ENCODE measurements at regions not wholly inside any gene's neighbourhood (a gene's known extent, or its start where the extent isn't known, plus 50 kb on each side); places are given as distances from the start of the nearest gene placed in this dataset.

DNA sequence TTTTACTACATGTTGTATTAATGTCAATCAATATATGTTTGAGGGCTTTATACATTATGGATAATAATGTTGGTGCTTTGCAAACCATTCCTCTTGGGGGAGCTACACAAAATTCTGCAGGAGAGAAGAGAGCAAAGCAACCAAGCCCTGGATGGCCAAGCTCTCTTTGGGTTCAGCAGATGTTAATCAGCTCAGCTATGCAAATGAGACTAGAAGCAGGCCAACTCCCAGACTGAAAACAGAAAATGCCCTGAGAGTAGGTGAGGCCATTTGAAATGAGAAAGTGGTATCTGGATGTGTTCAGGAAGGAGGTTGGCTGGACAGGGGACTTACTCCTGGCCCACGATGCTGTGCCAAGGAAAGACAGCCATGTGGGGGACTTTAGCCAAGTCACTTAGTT is 387.0 kb downstream of the BCOR start:
- TF ChIP-seq, protein P1, sequence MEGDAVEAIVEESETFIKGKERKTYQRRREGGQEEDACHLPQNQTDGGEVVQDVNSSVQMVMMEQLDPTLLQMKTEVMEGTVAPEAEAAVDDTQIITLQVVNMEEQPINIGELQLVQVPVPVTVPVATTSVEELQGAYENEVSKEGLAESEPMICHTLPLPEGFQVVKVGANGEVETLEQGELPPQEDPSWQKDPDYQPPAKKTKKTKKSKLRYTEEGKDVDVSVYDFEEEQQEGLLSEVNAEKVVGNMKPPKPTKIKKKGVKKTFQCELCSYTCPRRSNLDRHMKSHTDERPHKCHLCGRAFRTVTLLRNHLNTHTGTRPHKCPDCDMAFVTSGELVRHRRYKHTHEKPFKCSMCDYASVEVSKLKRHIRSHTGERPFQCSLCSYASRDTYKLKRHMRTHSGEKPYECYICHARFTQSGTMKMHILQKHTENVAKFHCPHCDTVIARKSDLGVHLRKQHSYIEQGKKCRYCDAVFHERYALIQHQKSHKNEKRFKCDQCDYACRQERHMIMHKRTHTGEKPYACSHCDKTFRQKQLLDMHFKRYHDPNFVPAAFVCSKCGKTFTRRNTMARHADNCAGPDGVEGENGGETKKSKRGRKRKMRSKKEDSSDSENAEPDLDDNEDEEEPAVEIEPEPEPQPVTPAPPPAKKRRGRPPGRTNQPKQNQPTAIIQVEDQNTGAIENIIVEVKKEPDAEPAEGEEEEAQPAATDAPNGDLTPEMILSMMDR (IDR thresholded peaks at IDR 0.05), result no peak
- ATAC-seq (ENCODE audit: low FRiP score), result no peak
- no peak for DNase-seq (ENCODE audit: low spot score)

DNA sequence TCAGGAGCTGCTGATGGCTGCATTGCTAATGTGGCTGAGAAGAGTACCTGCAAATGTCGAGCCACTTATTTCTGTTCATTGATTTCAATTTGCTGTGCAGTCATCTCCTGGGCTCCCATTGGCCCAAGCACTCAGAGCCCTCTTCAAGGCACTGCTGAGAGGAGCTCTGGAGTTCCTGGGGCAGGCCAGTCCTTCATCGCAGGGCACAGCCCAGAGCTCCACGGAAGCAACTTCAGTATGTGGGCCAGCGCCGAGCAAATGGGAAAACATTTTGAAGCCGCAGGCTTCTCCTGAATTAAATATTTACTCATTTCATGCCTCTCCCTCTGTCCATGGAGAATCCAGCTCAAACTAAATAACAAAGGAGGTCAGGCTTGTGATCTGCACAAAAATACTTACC is 383.3 kb downstream of the BCOR start:
- DNase-seq (ENCODE audit: low spot score) (no peak), ATAC-seq (ENCODE audit: low FRiP score) (no peak)
- TF ChIP-seq, protein P1 (IDR thresholded peaks at IDR 0.05), result no peak

DNA sequence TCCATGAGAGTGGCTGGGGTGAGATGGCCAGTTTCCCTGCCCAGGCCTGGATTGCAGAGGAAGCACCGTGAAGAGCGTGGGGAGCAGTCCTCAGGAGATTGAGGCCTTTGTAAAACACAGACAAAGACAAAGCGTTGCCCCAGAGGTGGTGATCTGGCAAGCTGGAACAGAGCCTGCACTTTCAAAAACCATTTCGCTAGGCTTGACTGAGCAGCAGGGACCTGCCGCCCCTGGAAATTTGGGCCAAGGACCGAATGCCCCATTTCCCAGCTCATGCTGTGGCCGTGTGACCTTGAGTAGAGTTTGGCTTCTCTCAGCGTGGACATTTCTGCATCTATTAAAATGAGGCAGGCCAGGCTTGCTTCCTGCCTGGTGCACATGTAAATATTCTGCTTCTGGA is 381.4 kb downstream of the BCOR start:
- ATAC-seq (ENCODE audit: low FRiP score), result no peak

DNA sequence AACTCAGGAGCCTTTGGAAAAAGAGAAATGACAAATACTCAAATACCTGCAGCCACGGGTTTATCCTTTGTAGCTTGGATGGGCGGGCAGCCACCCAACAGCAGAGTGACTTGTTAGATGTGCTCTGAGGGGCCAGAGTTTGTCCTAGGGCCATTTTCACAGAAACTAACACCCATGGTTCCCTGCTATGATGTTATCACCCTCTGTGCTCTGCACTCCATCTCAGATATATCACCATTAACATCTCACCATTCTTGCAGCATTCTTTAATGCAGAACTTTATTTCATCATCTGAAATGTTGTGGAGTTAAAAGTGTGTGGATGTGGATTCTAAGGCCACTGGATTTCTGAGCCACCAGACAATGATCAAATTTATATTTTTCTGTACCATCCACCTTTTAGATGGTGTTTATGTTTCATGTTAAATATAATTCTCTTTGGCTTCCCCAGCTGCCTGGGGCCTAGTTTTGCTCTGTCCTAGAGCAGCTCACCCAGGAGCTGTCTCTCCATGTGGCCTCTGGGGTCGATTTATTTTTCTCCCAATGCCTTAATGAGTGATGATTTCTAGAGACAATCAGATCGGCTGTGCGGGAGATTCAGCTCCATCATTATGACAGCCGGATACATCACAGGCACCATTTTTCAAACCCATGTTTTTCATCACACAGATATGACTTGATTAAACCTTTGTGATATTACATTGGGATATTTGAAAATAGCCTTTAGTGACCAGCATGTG is 380.8 kb downstream of the BCOR start:
- no peak for ATAC-seq (ENCODE audit: low FRiP score)
- DNase-seq (ENCODE audit: low spot score), result no peak
- TF ChIP-seq, protein P1 (IDR thresholded peaks at IDR 0.05), result no peak

More for the DNA sequence above, 381.4 kb downstream of the BCOR start:
- TF ChIP-seq, protein P1 (IDR thresholded peaks at IDR 0.05), result no peak
- DNase-seq (ENCODE audit: low spot score), result no peak

DNA sequence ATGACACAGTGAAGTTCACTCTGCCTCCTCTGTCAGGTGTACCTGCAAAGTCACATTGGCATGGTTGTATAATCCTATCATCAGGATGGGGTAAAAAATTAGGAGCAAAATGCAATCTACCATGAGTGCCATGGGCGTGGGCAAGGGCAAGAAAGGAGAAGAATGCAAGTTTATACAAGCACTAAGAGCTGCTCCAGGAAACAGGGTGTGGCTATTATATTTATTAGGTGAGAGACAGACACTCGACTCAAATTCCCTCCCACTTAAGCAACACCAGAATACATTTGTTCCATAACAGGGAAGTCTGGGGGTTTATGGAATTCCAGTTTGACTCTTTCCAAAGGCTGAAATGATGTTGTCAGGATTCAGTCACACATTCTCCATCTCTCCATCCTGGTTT is 378.8 kb downstream of the BCOR start:
- ATAC-seq (ENCODE audit: low FRiP score), result no peak
- TF ChIP-seq, protein P1 (IDR thresholded peaks at IDR 0.05), result no peak
- DNase-seq (ENCODE audit: low spot score), result no peak

DNA sequence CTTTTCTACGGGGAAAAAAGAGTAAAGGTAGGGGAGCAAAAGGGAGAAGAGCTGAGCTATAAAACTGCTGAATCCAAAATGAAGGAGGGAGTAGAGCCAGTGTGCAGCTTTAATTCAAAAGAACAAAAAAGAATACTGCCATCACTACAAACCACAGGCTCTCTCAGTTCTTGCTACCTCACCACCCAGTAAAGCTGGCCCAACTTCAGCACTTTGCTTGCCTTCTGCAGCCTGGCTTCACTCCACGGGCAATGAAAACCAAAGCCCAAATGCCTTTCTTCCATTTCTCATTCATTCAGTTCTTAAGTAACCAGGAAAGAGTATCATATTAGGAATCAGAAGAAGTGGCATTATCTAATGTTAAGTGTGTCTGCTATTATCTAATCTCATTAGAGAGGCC is 376.8 kb downstream of the BCOR start:
- DNase-seq (ENCODE audit: low spot score) (no peak), ATAC-seq (ENCODE audit: low FRiP score) (no peak)
- TF ChIP-seq, protein P1 (IDR thresholded peaks at IDR 0.05), result no peak

DNA sequence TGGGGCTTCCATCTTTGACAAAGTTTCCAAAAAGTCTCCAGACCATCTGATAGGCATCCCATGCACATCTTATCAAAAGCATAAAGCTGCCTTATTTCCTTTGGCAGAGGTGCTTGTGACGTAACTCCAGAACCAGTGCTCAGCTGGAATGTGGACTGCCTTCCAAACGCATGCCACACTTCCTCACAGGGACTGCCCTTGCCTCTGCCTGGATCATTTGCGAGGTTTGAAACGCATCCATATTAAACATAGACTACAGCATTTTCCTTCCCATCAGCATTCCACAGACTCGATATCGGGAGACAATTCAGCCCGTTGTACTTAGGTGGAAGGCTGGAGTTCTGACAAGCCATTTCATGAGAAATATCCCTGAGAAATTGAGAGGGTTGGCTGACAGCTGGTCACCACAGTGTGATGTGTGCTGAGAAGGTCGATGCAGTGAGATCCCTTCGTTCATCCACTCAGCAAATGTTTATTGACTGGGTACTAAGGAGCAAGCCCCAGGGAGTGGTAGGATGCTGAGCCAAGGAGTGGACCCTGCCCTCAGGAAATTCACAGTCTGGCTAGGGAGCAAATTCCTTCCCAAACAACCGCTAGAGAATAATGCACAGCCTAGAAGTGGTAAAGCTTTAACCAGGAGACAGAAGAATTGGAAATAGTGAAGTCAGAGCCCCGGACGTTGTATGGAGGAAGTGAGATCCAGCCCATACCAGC is 376.0 kb downstream of the BCOR start:
- TF ChIP-seq, protein P1 (IDR thresholded peaks at IDR 0.05), result no peak
- no peak for DNase-seq (ENCODE audit: low spot score)
- ATAC-seq (ENCODE audit: low FRiP score), result no peak
